CD4-positive, alpha-beta T cell treated with Interleukin-17A for 1 hour (primary cell): ENCODE measurements at regions not wholly inside any gene's neighbourhood (a gene's known extent, or its start where the extent isn't known, plus 50 kb on each side); places are given as distances from the start of the nearest gene placed in this dataset.

Source experiments
- DNase-seq: peaks from one replicate; pipeline ENCODE4 v3.0.0-alpha.2; 2020

DNA sequence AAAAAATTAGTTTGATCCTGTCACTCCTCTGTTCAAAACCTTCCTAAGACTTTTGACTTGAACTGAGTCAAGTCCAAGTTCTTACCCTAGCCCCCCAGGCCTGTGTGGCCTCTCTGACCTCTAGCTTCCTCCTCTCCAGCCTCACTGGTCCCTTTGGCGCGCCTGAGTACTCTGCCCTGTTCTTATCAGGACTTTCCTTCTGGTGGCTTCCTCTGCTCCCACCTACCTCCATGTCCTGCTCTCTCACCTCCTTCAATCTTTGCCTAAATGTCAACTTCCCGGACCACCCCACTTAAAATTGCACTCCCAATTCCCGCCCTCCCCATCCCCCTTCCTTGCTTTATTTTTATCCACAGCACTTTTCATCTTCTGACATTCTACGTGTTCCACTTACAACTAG, 526.1 kb upstream of the KLF4 start:
- DNase-seq: no peak

DNA sequence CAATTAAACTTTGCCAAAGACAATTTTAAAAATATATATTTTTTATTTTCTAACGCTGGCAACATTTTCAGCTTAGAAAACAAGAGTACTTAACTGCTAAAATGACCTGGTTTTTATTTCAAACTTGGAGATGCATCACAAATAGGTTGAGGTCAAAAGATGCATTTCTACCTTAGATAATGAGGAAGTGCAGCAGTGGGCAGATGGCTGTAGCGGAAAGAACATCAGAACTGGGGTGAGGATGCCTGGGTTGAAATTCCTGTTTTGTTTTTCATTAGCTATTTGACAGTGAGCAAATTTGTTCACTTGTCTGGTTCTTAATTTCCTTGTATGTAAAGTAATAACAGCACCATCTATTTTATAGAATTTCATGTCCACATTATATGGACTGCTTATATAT, 524.8 kb upstream of the KLF4 start:
- no peak for DNase-seq

GRCh38 chr9:108012886-108013665, 523.5 kb upstream of the KLF4 start:
- no peak for DNase-seq

GRCh38 chr9:108012405-108012804, 522.8 kb upstream of the KLF4 start:
- DNase-seq: no peak

DNA sequence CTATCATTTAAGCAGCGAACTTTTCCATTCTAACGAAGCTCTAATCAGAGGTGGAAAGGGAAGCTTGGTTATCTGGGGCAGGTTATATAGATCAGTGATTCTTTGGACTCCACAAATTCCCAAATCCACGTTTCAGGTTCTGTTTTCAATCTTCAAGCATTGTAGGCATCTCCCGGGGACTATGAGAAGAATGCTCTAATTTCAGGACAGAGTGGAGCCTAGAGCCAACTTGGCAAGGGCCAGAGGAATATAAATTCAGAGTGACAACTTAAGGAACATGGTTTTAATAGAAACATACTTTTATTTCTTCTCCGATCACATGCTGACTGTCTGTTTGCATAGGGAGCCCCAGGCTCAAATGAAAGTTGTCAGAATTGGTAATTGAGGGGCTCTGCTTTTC, 514.0 kb upstream of the KLF4 start:
- DNase-seq: no peak

DNA sequence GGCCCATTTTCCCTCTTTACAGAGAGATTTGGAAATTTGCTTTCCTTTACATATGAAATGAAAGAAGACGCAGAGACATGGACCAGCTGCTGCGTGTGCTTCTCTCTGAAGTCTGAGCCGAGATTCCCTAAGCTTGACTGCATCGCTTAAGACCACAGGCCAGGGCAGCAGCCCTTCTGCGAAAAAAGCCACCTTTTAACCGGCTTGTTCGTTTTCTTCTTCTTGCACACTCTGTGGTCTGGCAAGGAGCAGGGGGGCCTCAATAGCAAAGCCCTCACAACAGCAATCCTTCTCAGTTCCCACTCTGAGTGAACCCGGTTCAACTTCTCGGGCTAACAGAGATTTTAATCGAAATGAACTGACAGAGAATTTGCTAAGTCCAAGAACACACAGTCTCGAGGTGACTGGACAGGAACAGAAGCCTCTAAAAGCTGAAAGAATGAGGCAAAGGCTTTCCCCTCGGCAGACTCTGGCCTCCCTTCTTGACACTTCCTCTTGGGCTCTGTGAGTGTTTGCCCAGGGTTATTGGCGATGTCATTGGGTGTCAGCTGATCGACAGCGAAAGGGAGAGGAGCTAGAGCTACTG, 512.9 kb upstream of the KLF4 start:
- no peak for DNase-seq

DNA sequence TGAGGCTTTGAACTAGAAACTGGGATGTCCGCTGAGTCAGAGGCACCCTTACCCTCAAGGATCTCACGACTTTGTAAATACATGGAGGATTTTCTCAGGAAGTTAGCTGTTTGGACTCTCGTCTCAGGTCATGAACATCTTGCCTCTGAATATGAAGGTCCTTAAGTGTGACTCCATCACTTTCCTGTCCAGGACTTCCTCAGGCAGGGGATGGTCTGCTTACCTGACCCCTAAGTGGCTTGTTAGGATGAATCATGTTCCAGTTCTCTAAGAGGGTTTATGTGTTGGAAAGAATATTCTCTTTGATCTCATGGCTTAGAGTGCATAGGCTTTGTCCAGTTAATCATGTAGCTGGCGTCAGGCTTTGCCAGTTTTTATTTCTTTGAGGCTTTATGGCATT, 511.7 kb upstream of the KLF4 start:
- DNase-seq: no peak

DNA sequence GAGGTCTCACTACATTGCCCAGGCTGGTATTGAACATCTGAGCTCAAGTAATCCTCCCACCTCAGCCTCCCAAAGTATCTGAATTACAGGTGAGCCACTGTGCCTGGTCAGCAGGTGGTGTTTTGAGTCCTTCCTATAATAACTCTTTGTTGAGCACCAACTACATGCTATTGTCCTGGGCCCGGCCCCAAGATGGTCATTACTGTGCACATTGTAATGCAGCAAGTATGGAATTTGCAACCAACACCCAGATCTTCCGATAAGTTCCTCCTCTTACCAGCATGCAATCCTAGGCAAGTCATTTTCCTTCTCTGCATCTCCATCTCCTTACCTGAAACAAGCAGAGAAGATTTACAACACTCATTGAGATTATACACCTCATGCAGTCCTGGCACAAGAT, 510.3 kb upstream of the KLF4 start:
- no peak for DNase-seq

DNA sequence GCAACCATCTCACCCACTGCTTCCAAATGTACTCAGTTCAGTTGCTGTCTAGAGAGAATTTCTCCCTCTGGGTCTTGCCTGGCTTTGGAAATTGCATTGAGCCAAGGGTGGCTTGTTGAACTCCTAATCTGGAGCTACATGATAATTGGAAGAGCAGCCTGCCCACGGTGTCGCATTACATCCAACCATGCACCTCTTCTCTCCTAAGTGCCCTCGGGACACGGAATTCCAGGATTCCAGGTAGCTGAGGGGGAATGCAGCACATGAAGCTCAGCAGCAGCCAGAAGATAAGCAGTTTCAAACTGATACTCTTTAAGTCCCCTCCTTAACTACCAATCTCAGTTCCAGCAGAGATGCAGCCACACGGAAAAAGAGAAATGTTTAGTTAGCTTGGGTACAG, 509.4 kb upstream of the KLF4 start:
- no peak for DNase-seq

DNA sequence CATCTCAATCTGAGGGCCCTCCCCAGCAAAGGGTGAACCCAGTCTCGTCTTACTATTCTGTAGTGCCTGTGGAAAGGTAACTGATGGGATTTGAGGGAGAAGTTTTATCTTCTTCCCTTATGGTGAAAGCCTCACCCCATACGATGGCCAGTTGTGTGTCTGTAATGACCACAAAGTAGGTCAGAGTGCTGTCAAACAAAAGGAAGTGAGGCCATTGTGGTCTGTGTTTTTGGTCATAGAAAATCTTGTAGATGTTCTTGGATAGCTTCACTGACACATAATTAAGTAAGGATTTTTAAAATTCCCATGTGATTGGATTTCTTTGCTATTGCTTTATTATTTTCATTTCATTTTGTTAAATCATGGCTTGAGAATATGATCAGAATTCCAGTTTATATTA, 505.1 kb upstream of the KLF4 start:
- DNase-seq: no peak

GRCh38 chr9:107992271-107992670, 502.7 kb upstream of the KLF4 start:
- DNase-seq: no peak

DNA sequence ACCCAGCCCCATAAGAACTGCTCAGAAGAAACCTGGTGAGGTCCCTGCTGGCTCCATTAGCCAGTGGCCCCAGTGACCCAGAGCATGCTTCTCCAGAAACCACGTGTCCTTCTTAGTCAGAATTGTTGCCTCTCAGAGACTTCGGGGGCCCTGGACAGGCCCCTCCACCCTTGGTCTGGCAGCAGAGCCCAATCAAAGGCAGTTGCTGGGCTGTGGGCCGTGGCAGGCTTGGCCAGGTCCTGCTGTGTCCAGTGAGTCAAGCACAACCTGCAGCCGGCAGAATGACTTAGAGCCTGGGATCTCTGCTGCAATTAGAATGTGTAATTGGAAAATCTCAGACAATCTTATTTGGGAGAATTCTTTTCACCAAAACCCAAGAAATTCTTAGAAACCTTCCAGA, 502.0 kb upstream of the KLF4 start:
- DNase-seq: no peak

GRCh38 chr9:107989544-107989943, 500.0 kb upstream of the KLF4 start:
- DNase-seq: no peak

DNA sequence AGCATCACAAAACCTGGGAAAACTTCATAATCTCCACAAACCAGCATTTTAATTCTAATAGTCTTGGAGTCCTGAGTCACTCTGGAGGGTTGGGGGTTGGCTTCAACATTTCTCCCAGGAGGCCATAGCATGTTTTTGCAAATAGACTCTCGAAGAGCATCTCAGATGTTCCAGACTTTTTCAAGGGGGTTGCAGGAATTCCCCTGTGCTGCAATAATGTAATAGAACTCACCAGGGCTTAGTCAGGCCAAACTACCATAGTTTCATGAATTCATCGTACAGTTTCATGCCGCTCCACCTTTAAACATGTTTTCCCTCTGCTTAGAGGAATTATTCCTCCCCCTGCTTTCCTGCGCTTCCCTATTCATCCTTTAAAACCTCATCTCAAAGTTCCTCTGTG, 499.5 kb upstream of the KLF4 start:
- DNase-seq: no peak

DNA sequence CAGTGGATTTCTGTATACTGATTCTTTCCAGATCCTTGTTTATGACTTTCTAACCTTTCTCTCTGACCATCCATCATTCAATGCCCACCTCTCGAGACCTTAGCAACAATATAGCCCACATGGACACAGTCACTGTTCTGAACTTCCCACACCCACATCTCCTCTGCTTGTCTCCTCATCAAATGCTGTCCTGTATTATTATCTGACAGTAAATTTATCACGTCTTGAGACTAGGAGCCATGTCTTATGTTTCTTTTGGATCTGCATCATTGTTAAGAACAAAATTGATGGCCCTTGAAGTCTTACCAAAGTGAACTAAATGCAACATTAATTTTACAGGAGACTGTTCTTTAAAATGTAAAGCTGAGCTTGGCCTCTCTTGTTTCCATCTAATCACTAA, 495.4 kb upstream of the KLF4 start:
- DNase-seq: no peak

DNA sequence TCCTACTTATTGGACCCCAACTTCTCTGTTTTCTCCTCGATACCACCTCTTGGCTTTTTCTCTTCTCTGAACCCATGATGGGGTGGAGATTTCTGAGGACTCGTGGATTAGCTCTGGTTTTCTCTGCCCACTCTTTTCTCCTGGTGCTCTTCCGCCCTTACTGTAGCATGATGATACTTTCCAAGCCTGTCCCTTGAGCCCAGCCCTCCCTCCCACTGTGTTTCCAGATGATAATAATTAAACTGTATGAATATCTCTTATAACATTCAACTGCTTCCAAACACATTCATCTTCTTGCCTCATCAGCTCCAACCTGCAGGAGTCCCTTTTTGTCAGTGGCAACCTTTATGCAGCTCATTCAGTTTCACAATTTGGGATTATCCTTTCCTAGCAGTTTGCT, 494.2 kb upstream of the KLF4 start:
- no peak for DNase-seq

GRCh38 chr9:107983181-107983603, 493.6 kb upstream of the KLF4 start:
- DNase-seq: no peak

GRCh38 chr9:107982745-107983144, 493.2 kb upstream of the KLF4 start:
- DNase-seq: no peak

GRCh38 chr9:107982001-107982400, 492.4 kb upstream of the KLF4 start:
- no peak for DNase-seq

GRCh38 chr9:107980984-107981383, 491.4 kb upstream of the KLF4 start:
- DNase-seq: no peak

GRCh38 chr9:107976767-107977166, 487.2 kb upstream of the KLF4 start:
- DNase-seq: peak; percentile 13

DNA sequence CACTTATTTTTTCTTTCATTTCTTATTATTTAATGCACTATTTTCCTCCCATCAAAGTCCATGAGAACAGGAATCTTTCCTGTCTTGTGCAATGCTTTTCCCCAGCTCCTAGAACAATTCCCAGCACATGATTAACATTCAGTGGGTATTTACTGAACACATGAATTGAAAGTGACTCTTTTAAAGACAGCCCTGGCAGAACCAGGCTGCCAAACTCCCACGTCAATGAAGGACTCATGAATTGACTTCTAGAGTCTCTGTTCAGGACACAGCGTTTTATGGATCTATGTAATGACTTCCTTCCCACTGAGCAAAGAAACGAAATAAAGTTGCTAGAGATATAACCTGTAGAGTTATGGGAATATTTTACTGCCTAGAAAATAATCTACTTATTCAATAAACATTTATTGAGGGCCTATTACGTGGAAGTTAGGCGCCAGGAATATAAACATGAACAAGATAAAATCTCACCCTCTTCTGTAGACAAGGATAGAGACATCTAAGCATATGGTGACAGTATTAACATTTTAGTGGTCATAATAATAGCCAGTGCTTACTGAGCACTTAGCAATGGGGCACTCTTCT, 485.9 kb upstream of the KLF4 start:
- no peak for DNase-seq

- DNase-seq: no peak
These were observed 483.9 kb upstream of the KLF4 start for GRCh38 chr9:107973451-107973850.

DNA sequence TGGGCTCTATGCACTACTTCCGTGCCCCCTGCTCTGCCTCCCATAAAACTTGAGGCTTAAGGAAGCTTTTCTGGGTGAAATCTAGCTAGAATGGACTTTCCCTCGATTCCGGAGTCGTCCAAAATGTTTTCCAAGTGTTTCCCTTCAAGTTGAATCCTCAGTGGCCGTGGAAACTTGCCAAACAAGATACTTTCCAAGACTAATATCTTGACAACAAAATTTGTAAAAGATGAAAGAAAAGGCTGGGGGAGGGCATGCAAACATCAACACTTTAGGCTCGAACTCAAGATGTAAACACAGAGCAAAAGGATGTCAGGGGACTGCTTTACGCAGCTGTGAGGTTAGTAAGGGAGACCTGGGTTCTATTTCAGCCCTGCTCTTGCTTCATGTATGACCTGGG, 482.8 kb upstream of the KLF4 start:
- DNase-seq: no peak

- no peak for DNase-seq
These were observed 481.7 kb upstream of the KLF4 start for GRCh38 chr9:107971241-107971640.
